ENCODE measurements at regions not wholly inside any gene's neighbourhood (a gene's known extent, or its start where the extent isn't known, plus 50 kb on each side); places are given as distances from the start of the nearest gene placed in this dataset.

DNA sequence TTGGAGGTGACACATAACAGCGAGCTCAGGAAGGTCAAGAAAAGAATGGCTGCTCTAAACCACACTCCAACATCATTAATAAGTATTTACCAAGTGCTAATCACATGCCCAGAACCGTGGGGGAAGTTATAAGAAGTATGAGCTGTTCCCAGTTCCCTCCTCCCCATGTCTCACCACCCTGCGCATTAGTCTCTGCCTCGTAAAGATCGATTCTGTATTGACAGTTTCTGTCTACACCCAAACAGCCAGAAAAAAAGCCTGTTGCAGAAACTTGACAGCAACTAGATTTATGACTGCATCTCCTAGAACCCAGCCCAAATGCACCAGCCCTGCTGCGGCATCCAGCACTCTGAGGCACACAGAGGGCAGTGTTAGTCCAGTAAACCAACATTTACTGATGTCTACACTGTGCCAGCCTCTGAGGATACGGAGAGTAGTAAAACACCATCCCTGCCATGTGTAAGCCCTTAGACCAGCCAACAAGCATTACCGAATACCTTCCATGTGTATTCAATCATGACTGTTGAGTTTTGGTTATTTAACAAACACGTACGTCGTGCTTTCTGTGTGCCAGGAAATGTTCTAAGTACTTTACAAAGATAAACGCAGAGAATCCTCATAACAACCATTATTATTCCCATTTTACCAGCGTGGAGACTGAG lies 63.6 kb upstream of the ZBTB40 start:
- no peak for DNase-seq

DNA sequence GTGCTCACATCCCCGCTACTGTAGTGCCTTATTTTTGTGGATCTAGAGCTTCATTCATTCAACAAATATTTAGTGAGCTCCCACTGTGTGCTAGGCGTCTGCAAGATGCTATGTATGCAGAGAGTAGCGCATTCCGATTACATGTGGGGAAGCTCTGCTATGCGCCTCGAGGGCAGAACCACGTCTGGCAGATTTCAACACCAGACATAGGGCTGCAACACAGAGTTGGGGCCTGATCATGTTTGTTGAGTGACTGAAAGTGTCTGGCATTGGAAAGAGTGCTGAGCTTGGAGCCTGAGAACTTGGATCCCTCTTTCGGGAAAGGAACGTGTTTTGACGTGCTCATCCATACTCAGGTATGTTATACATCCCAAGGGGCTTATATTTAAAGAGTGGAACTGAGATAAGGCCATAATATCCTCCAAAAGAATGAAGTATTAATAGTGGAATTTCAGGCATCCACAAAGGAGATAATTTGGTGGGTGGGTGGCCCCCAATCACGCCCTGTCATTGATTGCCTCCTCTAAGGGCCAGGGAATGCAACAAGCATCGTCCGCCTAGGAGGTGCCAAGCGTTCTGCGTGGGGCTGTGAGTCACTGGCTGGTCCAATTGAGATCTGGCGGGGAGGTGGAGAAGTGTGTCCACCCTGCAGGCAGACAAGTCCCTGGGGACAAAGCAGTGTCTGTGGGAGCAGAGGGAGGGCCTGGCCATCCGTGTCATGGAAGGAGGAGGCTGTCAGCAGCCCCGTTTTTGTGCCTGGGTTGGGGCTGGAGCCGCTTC lies 62.8 kb upstream of the ZBTB40 start:
- DNase-seq, result no peak

- no peak for DNase-seq
These were observed 58.1 kb upstream of the ZBTB40 start for GRCh38 chr1:22393587-22393986.

- DNase-seq, result no peak
These were observed 52.8 kb upstream of the ZBTB40 start for GRCh38 chr1:22398656-22399420.

GRCh38 chr1:22399421-22400091 lies 52.1 kb upstream of the ZBTB40 start:
- DNase-seq, result no peak
